Nephron (organoid): ENCODE measurements at regions not wholly inside any gene's neighbourhood (a gene's known extent, or its start where the extent isn't known, plus 50 kb on each side); places are given as distances from the start of the nearest gene placed in this dataset.

Experiments used
- H3K27ac Mint-ChIP-seq, 3 experiments: 2 replicates each; pipeline ENCODE4 v1.8.0; 2020; ENCODE audit warnings: mixed read lengths in 3 of 3, mild to moderate bottlenecking in 2 of 3, moderate library complexity in 1 of 3
- H3K27me3 Mint-ChIP-seq: 2 replicates; pipeline ENCODE4 v1.8.0; 2021; ENCODE audit warnings: low read depth, mild to moderate bottlenecking, moderate library complexity, mixed read lengths
- H3K36me3 Mint-ChIP-seq: 2 replicates; pipeline ENCODE4 v1.8.0; 2020; ENCODE audit warnings: low read depth, mixed read lengths
- H3K4me1 Mint-ChIP-seq: 2 replicates; pipeline ENCODE4 v1.8.0; 2020; ENCODE audit warnings: mixed read lengths
- H3K4me3 Mint-ChIP-seq, 3 experiments: 2 replicates each; pipeline ENCODE4 v1.8.0; 2020; ENCODE audit warnings: mild to moderate bottlenecking in 3 of 3, mixed read lengths in 3 of 3, moderate library complexity in 2 of 3
- H3K9me3 Mint-ChIP-seq: 2 replicates; pipeline ENCODE4 v1.8.0; 2020; ENCODE audit warnings: mixed read lengths
- TF ChIP-seq, protein P1 (sequence below), 3 experiments: fragments of 200-600 bp; sonication (generic); IDR thresholded peaks; one replicate each; pipeline ENCODE4 v1.5.0; 2021; ENCODE audit warnings: antibody characterized with exemption in 3 of 3; ENCODE audit not compliant: unreplicated experiment in 3 of 3

DNA sequence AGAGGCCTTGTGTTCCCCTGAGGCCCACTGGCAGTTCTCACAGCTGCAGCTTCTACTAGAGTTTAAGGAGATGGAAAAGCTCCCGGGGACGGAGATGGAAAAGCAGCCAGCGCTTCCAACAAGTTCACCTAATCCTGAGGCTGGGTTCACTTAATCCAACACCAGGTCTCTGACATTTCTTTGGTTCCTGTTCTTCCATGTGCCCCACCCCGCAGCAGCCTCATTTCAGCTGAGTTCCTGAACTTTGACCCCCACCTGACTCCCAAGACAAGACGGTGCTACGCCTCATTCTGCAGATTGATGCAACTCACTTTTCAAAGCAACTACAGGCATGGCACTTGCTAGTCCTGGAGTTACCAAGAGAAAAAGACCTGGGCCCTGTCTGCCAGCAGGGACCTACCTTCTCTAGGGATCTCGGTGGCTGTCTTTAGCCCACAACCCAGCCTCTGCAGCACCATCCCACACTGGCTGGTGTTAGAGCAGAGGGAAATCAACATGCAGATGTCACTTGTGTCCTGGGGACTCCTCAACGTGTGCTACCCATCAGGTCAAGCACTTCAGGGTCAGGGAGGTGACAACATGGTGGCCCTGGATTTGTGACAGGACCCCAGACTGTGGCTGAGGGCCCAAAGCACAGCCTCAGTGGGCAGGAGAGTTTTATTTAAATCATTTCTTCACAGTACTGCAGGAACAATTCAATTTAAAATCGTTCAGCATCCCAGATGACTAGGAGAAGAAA is 406.1 kb downstream of the VPS13C start:
- peak overlapping the region in 1 of 3 experiments; percentile 34 for H3K27ac Mint-ChIP-seq
- H3K4me3 Mint-ChIP-seq = no peak overlapping the region
- peaks cover 10% of the 10 kb centered on the region for H3K27me3 Mint-ChIP-seq
- TF ChIP-seq, protein P1, sequence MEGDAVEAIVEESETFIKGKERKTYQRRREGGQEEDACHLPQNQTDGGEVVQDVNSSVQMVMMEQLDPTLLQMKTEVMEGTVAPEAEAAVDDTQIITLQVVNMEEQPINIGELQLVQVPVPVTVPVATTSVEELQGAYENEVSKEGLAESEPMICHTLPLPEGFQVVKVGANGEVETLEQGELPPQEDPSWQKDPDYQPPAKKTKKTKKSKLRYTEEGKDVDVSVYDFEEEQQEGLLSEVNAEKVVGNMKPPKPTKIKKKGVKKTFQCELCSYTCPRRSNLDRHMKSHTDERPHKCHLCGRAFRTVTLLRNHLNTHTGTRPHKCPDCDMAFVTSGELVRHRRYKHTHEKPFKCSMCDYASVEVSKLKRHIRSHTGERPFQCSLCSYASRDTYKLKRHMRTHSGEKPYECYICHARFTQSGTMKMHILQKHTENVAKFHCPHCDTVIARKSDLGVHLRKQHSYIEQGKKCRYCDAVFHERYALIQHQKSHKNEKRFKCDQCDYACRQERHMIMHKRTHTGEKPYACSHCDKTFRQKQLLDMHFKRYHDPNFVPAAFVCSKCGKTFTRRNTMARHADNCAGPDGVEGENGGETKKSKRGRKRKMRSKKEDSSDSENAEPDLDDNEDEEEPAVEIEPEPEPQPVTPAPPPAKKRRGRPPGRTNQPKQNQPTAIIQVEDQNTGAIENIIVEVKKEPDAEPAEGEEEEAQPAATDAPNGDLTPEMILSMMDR (IDR thresholded peaks at IDR 0.05; ENCODE audit: unreplicated experiment in 3 of 3) = no peak
- H3K9me3 Mint-ChIP-seq = peaks cover 6% of the 10 kb centered on the region
- H3K4me1 Mint-ChIP-seq = no peaks in the 10 kb centered on the region
- no peaks in the 10 kb centered on the region for H3K36me3 Mint-ChIP-seq

DNA sequence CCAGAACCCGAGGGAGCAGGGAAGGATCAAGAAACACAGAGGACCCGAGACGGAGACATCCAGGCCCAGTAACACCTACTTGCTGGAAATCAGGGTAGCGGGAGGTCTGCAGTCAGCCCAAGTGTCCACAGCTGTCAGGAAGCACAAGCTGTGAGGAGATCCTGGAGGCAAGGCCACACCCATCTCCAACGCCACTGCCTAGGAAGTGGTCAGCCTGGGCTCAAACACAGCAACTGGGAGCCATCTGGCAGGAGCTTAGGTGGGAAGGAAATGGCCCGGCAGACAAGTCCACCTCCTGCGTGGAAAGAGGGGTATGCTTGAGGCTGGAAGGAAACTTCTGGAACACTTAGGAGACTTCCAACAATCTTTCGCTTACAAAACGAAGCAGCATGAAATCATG is 407.1 kb downstream of the VPS13C start:
- no peaks in the 10 kb centered on the region for H3K9me3 Mint-ChIP-seq
- H3K4me1 Mint-ChIP-seq = no peaks in the 10 kb centered on the region
- no peaks in the 10 kb centered on the region for H3K36me3 Mint-ChIP-seq
- peaks cover 11% of the 10 kb centered on the region for H3K27me3 Mint-ChIP-seq
- H3K4me3 Mint-ChIP-seq = no peak overlapping the region
- TF ChIP-seq, protein P1 (IDR thresholded peaks at IDR 0.05; ENCODE audit: unreplicated experiment in 3 of 3) = no peak
- no peak overlapping the region for H3K27ac Mint-ChIP-seq

DNA sequence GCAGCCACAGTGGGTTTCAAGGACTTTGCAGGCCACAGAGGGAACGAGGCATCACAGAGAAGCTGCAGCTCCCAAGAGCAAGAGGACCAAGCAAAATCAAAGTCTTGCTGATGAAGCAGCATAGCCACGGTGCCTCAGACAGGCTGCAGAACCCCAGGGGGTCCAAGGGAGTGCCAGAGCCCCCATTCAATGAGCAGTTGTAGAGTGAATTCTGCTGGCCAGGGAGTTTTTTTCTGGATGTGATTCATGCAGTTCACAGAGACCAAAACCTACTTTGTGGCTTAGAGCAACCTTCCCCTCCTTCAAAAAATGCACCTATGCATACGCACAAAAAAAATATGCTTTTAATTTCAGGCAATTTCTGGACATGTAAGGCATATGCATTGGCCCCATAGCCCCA is 409.0 kb downstream of the VPS13C start:
- no peaks in the 10 kb centered on the region for H3K4me1 Mint-ChIP-seq
- peaks cover 11% of the 10 kb centered on the region for H3K27me3 Mint-ChIP-seq
- H3K27ac Mint-ChIP-seq = no peak overlapping the region
- TF ChIP-seq, protein P1 (IDR thresholded peaks at IDR 0.05; ENCODE audit: unreplicated experiment in 3 of 3) = no peak
- H3K9me3 Mint-ChIP-seq = no peaks in the 10 kb centered on the region
- no peak overlapping the region for H3K4me3 Mint-ChIP-seq
- no peaks in the 10 kb centered on the region for H3K36me3 Mint-ChIP-seq

DNA sequence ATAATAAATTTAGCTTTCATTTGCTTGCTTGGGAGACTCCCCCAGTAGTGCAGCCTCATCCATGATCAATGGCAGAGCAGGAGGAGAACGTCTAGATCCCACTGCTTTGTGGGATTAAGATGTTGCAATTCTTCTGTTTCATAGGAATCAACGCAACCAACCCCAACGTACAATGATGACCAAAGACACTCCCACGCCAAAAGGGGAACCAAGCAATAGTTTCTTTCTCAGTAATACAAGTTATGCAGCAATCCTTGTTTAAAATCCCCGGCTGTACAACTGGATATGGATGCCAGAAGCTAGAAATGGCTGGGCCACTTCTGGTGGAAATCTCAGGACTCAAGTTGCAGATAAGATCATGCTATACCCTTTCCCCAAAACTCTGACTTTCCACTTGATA is 411.2 kb downstream of the VPS13C start:
- H3K4me3 Mint-ChIP-seq = no peak overlapping the region
- no peaks in the 10 kb centered on the region for H3K36me3 Mint-ChIP-seq
- H3K4me1 Mint-ChIP-seq = peaks cover 6% of the 10 kb centered on the region
- H3K27me3 Mint-ChIP-seq = peaks cover 8% of the 10 kb centered on the region
- no peaks in the 10 kb centered on the region for H3K9me3 Mint-ChIP-seq
- no peak overlapping the region for H3K27ac Mint-ChIP-seq
- TF ChIP-seq, protein P1 (IDR thresholded peaks at IDR 0.05; ENCODE audit: unreplicated experiment in 3 of 3) = no peak

DNA sequence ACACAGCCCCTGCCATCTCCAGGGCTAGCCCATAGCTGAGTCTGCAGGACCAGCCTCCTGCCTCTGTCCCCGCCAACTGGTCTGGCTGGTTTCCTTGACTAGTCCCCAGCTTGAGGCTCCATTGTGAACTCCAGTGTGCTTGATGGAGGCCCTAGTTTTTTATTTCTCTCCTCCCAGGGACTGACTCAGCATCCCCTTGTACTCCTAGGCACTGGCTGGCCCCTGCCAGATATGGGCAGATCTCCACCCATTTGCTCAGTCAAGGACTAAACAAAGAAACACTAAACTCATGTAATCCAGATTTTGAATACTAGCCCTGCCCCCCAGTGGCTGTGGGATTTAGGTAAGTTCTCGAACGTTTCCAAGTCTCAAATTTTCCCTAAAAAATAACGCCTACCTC is 415.4 kb upstream of the RORA start:
- Mint-ChIP-seq H3K27me3 (peaks cover 8% of the 10 kb centered on the region), H3K36me3 (no peaks in the 10 kb centered on the region), H3K27ac (no peak overlapping the region), H3K4me3 (no peak overlapping the region), H3K4me1 (peaks cover 13% of the 10 kb centered on the region), H3K9me3 (no peaks in the 10 kb centered on the region)
- TF ChIP-seq, protein P1 (IDR thresholded peaks at IDR 0.05; ENCODE audit: unreplicated experiment in 3 of 3) = peak in 1 of 3 experiments; percentile 12

DNA sequence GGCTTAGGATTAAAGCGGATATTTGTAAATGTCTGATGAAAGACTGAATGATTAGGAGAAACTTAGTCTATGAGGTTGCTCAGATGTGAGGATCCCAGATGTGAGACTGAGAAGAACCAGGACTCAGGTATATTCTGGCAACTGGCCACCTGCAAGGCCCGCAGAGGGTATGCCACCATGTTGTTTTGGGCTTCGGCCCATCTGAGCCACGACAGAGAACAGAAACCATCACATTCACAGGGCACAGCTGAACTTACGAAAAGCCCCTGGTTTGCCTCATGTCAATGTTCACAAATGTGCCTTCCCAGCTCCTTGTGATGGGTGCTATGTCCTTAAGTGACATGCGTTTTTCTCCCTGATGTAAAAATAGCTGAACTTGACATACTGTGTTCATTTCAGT is 412.5 kb upstream of the RORA start:
- no peak overlapping the region for H3K4me3 Mint-ChIP-seq
- no peaks in the 10 kb centered on the region for H3K36me3 Mint-ChIP-seq
- H3K27me3 Mint-ChIP-seq = no peaks in the 10 kb centered on the region
- H3K9me3 Mint-ChIP-seq = no peaks in the 10 kb centered on the region
- TF ChIP-seq, protein P1 (IDR thresholded peaks at IDR 0.05; ENCODE audit: unreplicated experiment in 3 of 3) = no peak
- peaks cover 18% of the 10 kb centered on the region for H3K4me1 Mint-ChIP-seq
- H3K27ac Mint-ChIP-seq = no peak overlapping the region
